Astrocyte (in vitro differentiated cells and primary cell): ENCODE measurements at regions not wholly inside any gene's neighbourhood (a gene's known extent, or its start where the extent isn't known, plus 50 kb on each side); places are given as distances from the start of the nearest gene placed in this dataset.

Experiments
- DNase-seq: peaks from one replicate; pipeline ENCODE4 v3.0.0-alpha.2; 2010; ENCODE audit warnings: low read depth
- FAIRE-seq: peaks from 2 replicates; lab custom pipeline; 2011; peaks lifted over from hg19 to GRCh38; lab: Jason Lieb, UNC
- H2AFZ ChIP-seq: 2 replicates; pipeline ENCODE4 v1.6.0; 2012; ENCODE audit warnings: low read depth, low read length, inconsistent platforms
- H3K27ac ChIP-seq: 2 replicates; pipeline ENCODE4 v1.5.1; 2011; ENCODE audit warnings: low read depth, low read length, inconsistent platforms
- H3K27me3 ChIP-seq: 2 replicates; pipeline ENCODE4 v1.6.0; 2011; ENCODE audit warnings: low read length, inconsistent platforms; ENCODE audit not compliant: insufficient read depth
- H3K36me3 ChIP-seq: 2 replicates; pipeline ENCODE4 v1.5.1; 2011; ENCODE audit warnings: low read length, inconsistent platforms; ENCODE audit not compliant: insufficient read depth
- H3K4me1 ChIP-seq: 2 replicates; pipeline ENCODE4 v1.5.1; 2011; ENCODE audit warnings: low read length, inconsistent platforms; ENCODE audit not compliant: insufficient read depth
- H3K4me2 ChIP-seq: 2 replicates; pipeline ENCODE4 v1.6.0; 2012; ENCODE audit warnings: low read length, inconsistent platforms
- H3K4me3 ChIP-seq: 2 replicates; pipeline ENCODE4 v1.5.1; 2011; ENCODE audit warnings: low read depth, mild to moderate bottlenecking, low read length, inconsistent platforms; ENCODE audit not compliant: insufficient read depth
- H3K79me2 ChIP-seq: 2 replicates; pipeline ENCODE4 v1.6.0; 2012; ENCODE audit warnings: mild to moderate bottlenecking, low read length, inconsistent platforms; ENCODE audit not compliant: insufficient read depth
- H3K9ac ChIP-seq: 2 replicates; pipeline ENCODE4 v1.6.0; 2012; ENCODE audit warnings: mild to moderate bottlenecking, low read length, inconsistent platforms
- H3K9me3 ChIP-seq: 2 replicates; pipeline ENCODE4 v1.5.1; 2012; ENCODE audit warnings: low read depth, mild to moderate bottlenecking, low read length, inconsistent platforms; ENCODE audit not compliant: insufficient read depth
- H4K20me1 ChIP-seq: 2 replicates; pipeline ENCODE4 v1.6.0; 2012; ENCODE audit warnings: low read length, inconsistent platforms; ENCODE audit not compliant: insufficient read depth
- H3K27ac Mint-ChIP-seq: one replicate; pipeline ENCODE4 v1.8.0; 2021; ENCODE audit warnings: mild to moderate bottlenecking, mixed read lengths; ENCODE audit not compliant: unreplicated experiment
- H3K27me3 Mint-ChIP-seq: one replicate; pipeline ENCODE4 v1.8.0; 2021; ENCODE audit warnings: low read depth, mixed read lengths; ENCODE audit not compliant: unreplicated experiment
- H3K36me3 Mint-ChIP-seq: one replicate; pipeline ENCODE4 v1.8.0; 2021; ENCODE audit warnings: low read depth, mixed read lengths; ENCODE audit not compliant: unreplicated experiment
- H3K4me1 Mint-ChIP-seq: one replicate; pipeline ENCODE4 v1.8.0; 2021; ENCODE audit warnings: low read depth, mixed read lengths; ENCODE audit not compliant: unreplicated experiment
- H3K4me3 Mint-ChIP-seq: one replicate; pipeline ENCODE4 v1.8.0; 2021; ENCODE audit warnings: mild to moderate bottlenecking, moderate library complexity, mixed read lengths; ENCODE audit not compliant: unreplicated experiment
- H3K9me3 Mint-ChIP-seq: one replicate; pipeline ENCODE4 v1.8.0; 2021; ENCODE audit warnings: mild to moderate bottlenecking, mixed read lengths; ENCODE audit not compliant: unreplicated experiment
- CTCF ChIP-seq: IDR thresholded peaks from 2 replicates; pipeline ENCODE4 v1.5.1; 2011; ENCODE audit warnings: low read depth, mild to moderate bottlenecking, inconsistent platforms, low read length, moderate library complexity; ENCODE audit not compliant: insufficient read depth
- EZH2 ChIP-seq: IDR thresholded peaks from 2 replicates; pipeline ENCODE4 v1.6.1; 2012; ENCODE audit warnings: mild to moderate bottlenecking, low read length, inconsistent platforms; ENCODE audit not compliant: insufficient read depth

DNA sequence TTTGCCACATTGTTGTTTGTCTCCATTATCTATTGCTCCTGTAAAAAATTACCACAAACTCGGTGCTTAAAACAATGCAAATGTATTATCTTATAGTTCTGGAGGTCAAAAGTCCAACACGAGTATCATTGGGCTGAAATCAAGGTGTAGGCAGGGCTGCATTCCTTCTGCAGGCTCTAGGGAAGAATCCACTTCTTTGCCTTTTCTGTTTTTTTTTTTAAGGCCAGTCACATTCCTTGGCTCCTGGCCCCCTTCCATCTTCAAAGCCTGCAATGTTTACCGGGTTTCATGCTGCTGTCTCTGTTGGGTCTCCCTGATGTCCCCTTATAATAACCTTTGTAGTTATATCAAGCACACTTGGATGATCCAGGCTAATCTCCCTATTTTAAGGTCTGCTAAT is 212.7 kb downstream of the PTBP2 start:
- no peaks in the 10 kb centered on the region for H3K36me3 ChIP-seq
- H3K4me3 ChIP-seq: no peak overlapping the region
- H3K9me3 ChIP-seq: no peaks in the 10 kb centered on the region
- H3K27ac ChIP-seq: no peak overlapping the region
- FAIRE-seq (no peak), DNase-seq (no peak)
- no peak overlapping the region for H3K4me2 ChIP-seq
- no peaks in the 10 kb centered on the region for H3K36me3 Mint-ChIP-seq
- no peaks in the 10 kb centered on the region for H3K4me1 Mint-ChIP-seq
- H3K27me3 ChIP-seq: no peaks in the 10 kb centered on the region
- H3K4me3 Mint-ChIP-seq: no peak overlapping the region
- no peak overlapping the region for H3K27ac Mint-ChIP-seq
- no peaks in the 10 kb centered on the region for H4K20me1 ChIP-seq
- H3K4me1 ChIP-seq: no peaks in the 10 kb centered on the region
- no peak overlapping the region for H2AFZ ChIP-seq
- H3K79me2 ChIP-seq: no peaks in the 10 kb centered on the region
- TF ChIP-seq CTCF: no peak
- TF ChIP-seq EZH2: no peak
- H3K9me3 Mint-ChIP-seq: no peaks in the 10 kb centered on the region
- no peak overlapping the region for H3K9ac ChIP-seq
- no peaks in the 10 kb centered on the region for H3K27me3 Mint-ChIP-seq

- Mint-ChIP-seq H3K4me1 (no peaks in the 10 kb centered on the region), H3K27ac (no peak overlapping the region), H3K9me3 (no peaks in the 10 kb centered on the region), H3K4me3 (no peak overlapping the region), H3K36me3 (no peaks in the 10 kb centered on the region), H3K27me3 (no peaks in the 10 kb centered on the region)
- H3K36me3 ChIP-seq: no peaks in the 10 kb centered on the region
- H2AFZ ChIP-seq: no peak overlapping the region
- no peak overlapping the region for H3K4me2 ChIP-seq
- H3K27ac ChIP-seq: no peak overlapping the region
- no peaks in the 10 kb centered on the region for H3K9me3 ChIP-seq
- DNase-seq (no peak), FAIRE-seq (no peak)
- TF ChIP-seq EZH2: no peak
- no peak for TF ChIP-seq CTCF
- no peaks in the 10 kb centered on the region for H3K4me1 ChIP-seq
- no peaks in the 10 kb centered on the region for H3K79me2 ChIP-seq
- no peak overlapping the region for H3K9ac ChIP-seq
- H3K4me3 ChIP-seq: no peak overlapping the region
- H4K20me1 ChIP-seq: no peaks in the 10 kb centered on the region
- H3K27me3 ChIP-seq: no peaks in the 10 kb centered on the region
These were observed 223.0 kb downstream of the PTBP2 start for GRCh38 chr1:96944432-96945092.

- no peak for TF ChIP-seq EZH2
- no peak for TF ChIP-seq CTCF
- H3K4me3 ChIP-seq: no peak overlapping the region
- no peak overlapping the region for H3K4me2 ChIP-seq
- H3K9me3 ChIP-seq: no peaks in the 10 kb centered on the region
- no peak overlapping the region for H3K9ac ChIP-seq
- no peaks in the 10 kb centered on the region for H3K27me3 ChIP-seq
- H3K4me1 Mint-ChIP-seq: no peaks in the 10 kb centered on the region
- DNase-seq: no peak
- no peak overlapping the region for H3K27ac Mint-ChIP-seq
- H3K36me3 Mint-ChIP-seq: no peaks in the 10 kb centered on the region
- H3K4me3 Mint-ChIP-seq: no peak overlapping the region
- no peaks in the 10 kb centered on the region for H3K36me3 ChIP-seq
- no peak overlapping the region for H3K27ac ChIP-seq
- no peaks in the 10 kb centered on the region for H3K27me3 Mint-ChIP-seq
- H3K4me1 ChIP-seq: no peaks in the 10 kb centered on the region
- no peaks in the 10 kb centered on the region for H4K20me1 ChIP-seq
- no peak for FAIRE-seq
- no peaks in the 10 kb centered on the region for H3K9me3 Mint-ChIP-seq
- H2AFZ ChIP-seq: no peak overlapping the region
- no peaks in the 10 kb centered on the region for H3K79me2 ChIP-seq
These were observed 224.0 kb downstream of the PTBP2 start for GRCh38 chr1:96945509-96946084.
